ENCODE measurements at regions not wholly inside any gene's neighbourhood (a gene's known extent, or its start where the extent isn't known, plus 50 kb on each side); places are given as distances from the start of the nearest gene placed in this dataset.

DNA sequence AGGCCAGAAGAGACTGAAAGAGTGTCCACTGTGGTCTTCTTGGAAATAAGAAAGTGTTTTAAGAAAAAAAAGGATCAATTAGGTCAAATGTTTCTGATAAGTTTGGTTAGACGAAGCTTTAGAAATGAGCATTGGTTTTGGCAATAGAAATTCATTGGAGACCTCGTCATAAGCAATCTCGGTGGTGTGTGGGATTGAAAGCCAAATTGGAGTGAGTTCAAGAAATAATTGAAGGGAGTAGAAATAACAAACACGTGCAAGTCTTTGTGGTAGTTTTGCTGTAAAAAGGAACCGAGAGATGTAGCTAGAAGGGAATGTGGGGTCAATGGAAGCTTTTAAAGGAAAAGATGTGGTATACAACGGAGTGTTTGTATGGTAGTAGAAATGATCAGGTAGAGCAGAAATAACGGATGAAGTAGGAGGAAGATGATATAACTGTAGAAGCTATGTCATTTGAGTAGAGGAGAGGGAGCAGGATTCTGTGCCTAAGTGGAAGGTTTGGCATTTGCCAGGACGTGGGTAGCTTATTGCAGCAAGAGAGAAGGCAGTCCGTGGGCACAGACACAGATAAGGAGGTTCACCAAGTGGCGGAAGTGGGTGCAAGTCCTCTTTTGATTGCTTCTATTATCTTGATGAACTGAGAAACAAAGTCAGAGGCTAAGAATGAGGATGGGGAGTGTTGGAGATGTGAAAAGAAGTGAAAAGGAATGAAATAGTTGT, 146.2 kb downstream of the DACT1 start:
- no peak for TF ChIP-seq GATA3 (IDR thresholded peaks at IDR 0.05; ENCODE audit: low read depth, low read length)
- no peak for TF ChIP-seq GATA2 (IDR thresholded peaks at IDR 0.05; ENCODE audit: low read depth, low read length)
